ENCODE measurements at regions not wholly inside any gene's neighbourhood (a gene's known extent, or its start where the extent isn't known, plus 50 kb on each side); places are given as distances from the start of the nearest gene placed in this dataset.
A peak's percentile ranks its signal among the peaks of the same experiment; 100 is the strongest.

DNA sequence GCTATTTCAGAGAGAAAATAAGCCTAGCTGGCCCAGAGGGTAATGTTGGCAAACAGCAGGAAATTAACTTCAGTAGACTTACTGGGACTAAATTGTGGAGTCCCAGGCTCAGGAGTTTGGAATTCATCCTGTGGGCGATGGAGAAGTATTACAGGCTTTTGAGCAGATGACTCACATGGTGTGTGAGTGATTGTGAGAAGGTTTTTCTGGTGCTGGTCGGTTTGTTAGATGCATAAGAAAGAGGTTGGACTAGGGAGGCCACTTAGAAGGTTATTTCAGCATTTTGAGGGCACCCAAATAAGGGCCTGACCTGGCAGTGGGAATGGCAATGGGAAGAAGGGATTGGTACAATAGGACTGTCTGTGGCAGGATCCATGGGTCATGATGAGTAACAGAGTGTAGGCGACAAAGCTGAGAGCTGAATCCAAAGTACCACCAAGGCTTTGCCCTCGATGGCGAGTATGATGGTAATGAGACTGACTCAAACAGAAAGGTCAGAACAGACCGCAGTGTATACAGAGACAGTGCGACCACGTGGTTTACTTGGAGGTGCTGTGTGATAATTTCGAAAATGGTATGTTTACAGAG lies 69.2 kb upstream of the KIF26B start:
- H3K9me3 ChIP-seq (replicated peaks in 1 of 3), result no peaks in the 10 kb centered on the region
- intact Hi-C loops (cut with DNase I), result no loop called here
- H3K4me1 ChIP-seq (replicated peaks in 1 of 2), result no peaks in the 10 kb centered on the region
- H3K4me3 ChIP-seq, result no peak overlapping the region
- no peak for DNase-seq
- TF ChIP-seq, protein P1, sequence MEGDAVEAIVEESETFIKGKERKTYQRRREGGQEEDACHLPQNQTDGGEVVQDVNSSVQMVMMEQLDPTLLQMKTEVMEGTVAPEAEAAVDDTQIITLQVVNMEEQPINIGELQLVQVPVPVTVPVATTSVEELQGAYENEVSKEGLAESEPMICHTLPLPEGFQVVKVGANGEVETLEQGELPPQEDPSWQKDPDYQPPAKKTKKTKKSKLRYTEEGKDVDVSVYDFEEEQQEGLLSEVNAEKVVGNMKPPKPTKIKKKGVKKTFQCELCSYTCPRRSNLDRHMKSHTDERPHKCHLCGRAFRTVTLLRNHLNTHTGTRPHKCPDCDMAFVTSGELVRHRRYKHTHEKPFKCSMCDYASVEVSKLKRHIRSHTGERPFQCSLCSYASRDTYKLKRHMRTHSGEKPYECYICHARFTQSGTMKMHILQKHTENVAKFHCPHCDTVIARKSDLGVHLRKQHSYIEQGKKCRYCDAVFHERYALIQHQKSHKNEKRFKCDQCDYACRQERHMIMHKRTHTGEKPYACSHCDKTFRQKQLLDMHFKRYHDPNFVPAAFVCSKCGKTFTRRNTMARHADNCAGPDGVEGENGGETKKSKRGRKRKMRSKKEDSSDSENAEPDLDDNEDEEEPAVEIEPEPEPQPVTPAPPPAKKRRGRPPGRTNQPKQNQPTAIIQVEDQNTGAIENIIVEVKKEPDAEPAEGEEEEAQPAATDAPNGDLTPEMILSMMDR (IDR thresholded peaks at IDR 0.05), result no peak
- TF ChIP-seq POLR2A (IDR thresholded peaks at IDR 0.05), result no peak
- no peak overlapping the region for H3K27ac ChIP-seq
- H3K27me3 ChIP-seq, result no peaks in the 10 kb centered on the region
- H3K36me3 ChIP-seq (replicated peaks in 1 of 2), result no peaks in the 10 kb centered on the region
- 90 to 95% (median 93%) methylated on average over 9 of the region's 9 CpGs for WGBS, 4 donors

DNA sequence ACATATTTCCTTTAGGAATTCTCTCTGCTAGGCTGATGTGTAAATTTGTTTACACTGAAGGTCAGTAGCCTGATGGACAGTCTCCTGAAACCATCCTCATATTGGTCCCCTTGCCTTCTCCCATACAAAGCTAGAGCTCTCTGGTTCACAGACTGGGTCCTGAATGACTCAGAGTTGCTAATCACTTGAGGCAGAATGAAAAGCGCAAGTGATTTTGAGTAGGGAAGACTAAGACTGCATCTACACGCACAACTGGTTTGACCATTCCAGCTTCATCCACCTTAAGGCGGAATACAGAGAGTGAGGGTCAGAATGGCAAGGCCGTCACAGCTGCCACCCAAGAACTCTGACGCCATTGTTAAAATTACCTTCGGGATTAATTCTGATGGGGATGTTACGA lies 70.2 kb upstream of the KIF26B start:
- no peak overlapping the region for H3K4me3 ChIP-seq
- H3K36me3 ChIP-seq (replicated peaks in 1 of 2), result no peaks in the 10 kb centered on the region
- no peaks in the 10 kb centered on the region for H3K4me1 ChIP-seq (replicated peaks in 1 of 2)
- TF ChIP-seq, protein P1 (IDR thresholded peaks at IDR 0.05), result no peak
- TF ChIP-seq POLR2A (IDR thresholded peaks at IDR 0.05), result no peak
- H3K27ac ChIP-seq, result no peak overlapping the region
- DNase-seq, result no peak
- H3K27me3 ChIP-seq, result no peaks in the 10 kb centered on the region
- 98 to 100% (median 98%) methylated on average over 7 of the region's 7 CpGs for WGBS, 4 donors
- no peaks in the 10 kb centered on the region for H3K9me3 ChIP-seq (replicated peaks in 1 of 3)
- intact Hi-C loops (cut with DNase I), result no loop called here

DNA sequence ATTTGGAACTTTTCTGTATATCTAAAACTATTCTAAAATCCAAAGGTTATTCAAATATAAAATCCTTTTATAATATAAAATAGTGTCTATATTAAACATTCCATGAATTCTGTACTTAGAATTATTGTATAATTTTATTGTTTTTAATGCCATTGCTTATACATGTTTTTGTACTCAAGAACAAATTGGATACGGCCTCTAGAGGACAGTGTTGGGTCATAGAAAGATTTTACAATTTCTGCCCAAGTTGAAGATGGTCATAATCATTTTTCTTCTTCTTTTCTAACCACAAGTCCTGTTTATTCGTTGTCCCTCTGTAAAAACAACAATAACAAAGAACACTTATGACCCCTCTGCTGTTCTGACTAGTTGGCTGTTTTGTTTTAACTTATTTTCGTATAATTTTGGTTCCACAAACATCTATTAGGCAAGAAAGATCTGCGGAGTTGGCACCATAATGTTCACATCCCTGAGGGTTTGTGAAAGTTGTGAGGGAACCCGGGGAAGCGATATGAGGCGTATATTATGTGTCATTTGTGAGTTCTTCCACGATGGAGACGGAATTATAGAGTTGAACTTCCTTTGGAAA lies 75.7 kb upstream of the KIF26B start:
- 49 to 70% (median 55%) methylated on average over 9 of the region's 9 CpGs for WGBS, 4 donors
- Histone ChIP-seq H3K4me3 (no peak overlapping the region), H3K27me3 (no peaks in the 10 kb centered on the region), H3K4me1 (replicated peaks in 1 of 2) (no peaks in the 10 kb centered on the region), H3K27ac (no peak overlapping the region), H3K36me3 (replicated peaks in 1 of 2) (no peaks in the 10 kb centered on the region), H3K9me3 (replicated peaks in 1 of 3) (no peaks in the 10 kb centered on the region)
- DNase-seq, result no peak
- TF ChIP-seq, protein P1 (IDR thresholded peaks at IDR 0.05), result peak; percentile 56 to 77 (median 71)
- TF ChIP-seq POLR2A (IDR thresholded peaks at IDR 0.05), result no peak
- intact Hi-C loops (cut with DNase I), result no loop called here

DNA sequence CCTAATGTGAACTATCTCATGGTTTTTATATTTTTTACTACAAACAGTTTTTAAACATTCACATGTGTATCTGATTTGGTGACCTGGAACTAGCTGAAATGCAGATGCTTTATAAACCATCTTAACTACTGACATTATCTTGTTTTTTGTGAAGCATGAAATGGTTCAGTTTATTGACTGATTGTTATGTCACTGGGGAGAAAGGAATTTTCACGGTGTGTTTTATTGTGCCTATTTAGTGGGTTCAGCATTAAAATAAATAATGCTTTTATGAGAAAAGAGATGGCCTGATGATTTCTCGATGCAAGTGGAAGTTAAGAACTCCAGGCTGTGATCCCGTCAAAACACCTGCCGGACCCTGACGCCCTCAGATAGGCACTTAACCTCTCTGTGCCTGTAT lies 79.9 kb upstream of the KIF26B start:
- no peak for DNase-seq
- 86 to 92% (median 90%) methylated on average over 5 of the region's 5 CpGs for WGBS, 4 donors
- H3K27me3 ChIP-seq, result no peaks in the 10 kb centered on the region
- TF ChIP-seq, protein P1 (IDR thresholded peaks at IDR 0.05), result no peak
- no peak for TF ChIP-seq POLR2A (IDR thresholded peaks at IDR 0.05)
- H3K4me3 ChIP-seq, result no peak overlapping the region
- H3K4me1 ChIP-seq (replicated peaks in 1 of 2), result no peaks in the 10 kb centered on the region
- H3K9me3 ChIP-seq (replicated peaks in 1 of 3), result no peaks in the 10 kb centered on the region
- intact Hi-C loops (cut with DNase I), result no loop called here
- no peaks in the 10 kb centered on the region for H3K36me3 ChIP-seq (replicated peaks in 1 of 2)
- H3K27ac ChIP-seq, result no peak overlapping the region

Measured in adrenal gland (tissue), 9 donors.